IPS-15b (cell line): ENCODE measurements at regions not wholly inside any gene's neighbourhood (a gene's known extent, or its start where the extent isn't known, plus 50 kb on each side); places are given as distances from the start of the nearest gene placed in this dataset.
"Not testable (repeated sequence)": the region's sequence is repeated elsewhere in the genome, so short reads cannot be mapped to it uniquely, and the experiment has no call there.

ENCODE experiments used
- H3K27me3 ChIP-seq: one replicate; pipeline ENCODE4 v1.6.1; 2013; ENCODE audit warnings: low read length; ENCODE audit not compliant: control insufficient read depth, insufficient read depth
- H3K36me3 ChIP-seq: one replicate; pipeline ENCODE4 v1.6.1; 2013; ENCODE audit warnings: low read length; ENCODE audit not compliant: control insufficient read depth, insufficient read depth
- H3K4me1 ChIP-seq: one replicate; pipeline ENCODE4 v1.6.1; 2013; ENCODE audit warnings: mild to moderate bottlenecking, low read length; ENCODE audit not compliant: control insufficient read depth, insufficient read depth
- H3K4me3 ChIP-seq: one replicate; pipeline ENCODE4 v1.5.1; 2013; ENCODE audit warnings: low read depth, low read length
- H3K9ac ChIP-seq: one replicate; pipeline ENCODE4 v1.6.1; 2013; ENCODE audit warnings: low read depth, mild to moderate bottlenecking, low read length
- H3K9me3 ChIP-seq: one replicate; pipeline ENCODE4 v1.6.1; 2013; ENCODE audit warnings: mild to moderate bottlenecking, low read length; ENCODE audit not compliant: control insufficient read depth, insufficient read depth

DNA sequence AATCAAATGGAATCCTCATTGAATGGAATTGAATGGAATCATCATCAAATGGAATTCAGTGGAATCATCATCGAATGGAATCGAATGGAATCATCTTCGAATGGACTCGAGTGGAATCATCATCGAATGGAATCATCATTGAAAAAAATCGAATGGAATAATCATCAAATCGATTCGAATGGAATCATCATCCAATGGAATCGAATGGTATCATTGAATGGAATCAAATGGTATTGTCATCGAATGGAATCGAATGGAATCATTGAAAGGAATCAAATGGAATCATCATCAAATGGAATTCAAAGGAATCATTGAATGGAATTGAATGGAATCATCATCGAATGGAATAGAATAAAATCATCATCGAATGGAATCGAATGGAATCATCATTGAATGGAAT lies 619.3 kb downstream of the TP53TG3F start:
- Histone ChIP-seq H3K36me3 (no peaks in the 10 kb centered on the region), H3K4me1 (no peaks in the 10 kb centered on the region), H3K9me3 (peaks cover 56% of the 10 kb centered on the region), H3K4me3 (no peak overlapping the region), H3K27me3 (no peaks in the 10 kb centered on the region), H3K9ac (no peak overlapping the region)

DNA sequence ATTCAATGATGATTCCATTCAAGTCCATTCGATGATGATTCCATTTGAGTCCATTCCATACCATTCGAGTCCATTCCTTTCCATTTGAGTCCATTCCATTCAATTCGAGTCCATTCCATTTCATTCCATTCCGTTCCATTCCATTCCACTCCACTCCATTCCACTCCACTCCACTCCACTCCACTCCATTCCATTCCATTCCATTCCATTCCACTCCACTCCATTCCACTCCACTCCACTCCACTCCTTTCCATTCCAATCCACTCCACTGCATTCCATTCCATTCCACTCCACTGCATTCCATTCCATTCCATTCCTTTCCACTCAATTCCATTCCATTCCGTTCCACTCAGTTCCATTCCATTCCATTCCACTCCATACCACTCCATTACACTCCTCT lies 625.6 kb downstream of the TP53TG3F start:
- not testable (repeated sequence) for H3K27me3 ChIP-seq, H3K4me3 ChIP-seq, H3K9ac ChIP-seq, H3K36me3 ChIP-seq, H3K4me1 ChIP-seq
- peaks cover 57% of the 10 kb centered on the region for H3K9me3 ChIP-seq

DNA sequence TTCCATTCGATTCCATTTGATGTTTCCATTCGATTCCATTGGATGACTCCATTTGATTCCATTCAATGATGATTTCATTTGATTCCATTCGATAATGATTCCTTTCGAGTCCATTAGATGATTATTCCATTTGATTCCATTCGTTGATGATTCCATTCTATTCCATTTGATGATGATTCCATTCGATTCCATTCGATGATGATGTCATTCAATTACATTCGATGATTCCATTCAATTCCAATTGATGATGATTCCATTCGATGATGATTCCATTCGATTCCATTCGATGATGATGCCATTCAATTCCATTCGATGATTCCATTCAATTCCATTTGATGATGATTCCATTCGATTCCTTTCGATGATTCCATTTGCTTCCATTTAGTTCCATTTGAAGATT lies 635.6 kb downstream of the TP53TG3F start:
- not testable (repeated sequence) for H3K4me3 ChIP-seq, H3K27me3 ChIP-seq, H3K36me3 ChIP-seq, H3K9ac ChIP-seq, H3K4me1 ChIP-seq
- peaks cover 72% of the 10 kb centered on the region for H3K9me3 ChIP-seq

DNA sequence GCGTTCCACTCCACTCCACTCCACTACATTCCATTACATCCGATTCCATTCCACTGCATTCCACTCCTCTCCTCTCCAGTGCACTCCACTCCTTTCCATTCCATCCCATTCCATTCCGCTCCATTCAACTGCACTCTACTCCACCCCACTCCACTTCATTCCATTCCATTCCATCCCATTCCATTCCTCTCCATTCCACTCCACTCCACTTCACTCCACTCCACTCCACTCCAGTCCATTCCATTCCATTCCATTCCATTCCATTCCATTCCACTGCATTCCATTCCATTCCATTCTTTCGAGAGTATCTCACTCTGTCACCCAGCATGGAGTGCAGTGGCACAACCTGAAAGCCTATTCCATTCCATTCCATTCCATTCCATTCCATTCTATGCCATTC lies 637.5 kb downstream of the TP53TG3F start:
- H3K4me1 ChIP-seq, H3K27me3 ChIP-seq, H3K9ac ChIP-seq, H3K36me3 ChIP-seq: not testable (repeated sequence)
- Histone ChIP-seq H3K9me3 (peaks cover 59% of the 10 kb centered on the region), H3K4me3 (peak overlapping the region; percentile 23)

DNA sequence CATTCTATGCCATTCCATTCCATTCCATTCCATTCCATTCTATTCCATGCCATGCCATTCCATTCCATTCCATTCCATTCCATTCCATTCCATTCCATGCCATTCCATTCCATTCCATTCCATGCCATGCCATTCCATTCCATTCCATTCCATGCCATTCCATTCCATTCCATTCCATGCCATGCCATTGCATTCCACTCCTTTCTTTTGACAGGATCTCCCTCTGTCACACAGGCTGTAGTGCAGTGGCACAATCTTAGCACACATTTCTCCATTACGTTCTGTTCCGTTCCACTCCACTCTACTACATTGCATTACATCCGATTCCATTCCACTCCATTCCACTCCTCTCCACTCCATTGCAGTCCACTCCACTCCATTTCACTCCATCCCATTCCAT lies 637.9 kb downstream of the TP53TG3F start:
- not testable (repeated sequence) for H3K4me1 ChIP-seq, H3K9ac ChIP-seq, H3K36me3 ChIP-seq, H3K27me3 ChIP-seq
- Histone ChIP-seq H3K4me3 (peak overlapping the region; percentile 23), H3K9me3 (peaks cover 55% of the 10 kb centered on the region)

DNA sequence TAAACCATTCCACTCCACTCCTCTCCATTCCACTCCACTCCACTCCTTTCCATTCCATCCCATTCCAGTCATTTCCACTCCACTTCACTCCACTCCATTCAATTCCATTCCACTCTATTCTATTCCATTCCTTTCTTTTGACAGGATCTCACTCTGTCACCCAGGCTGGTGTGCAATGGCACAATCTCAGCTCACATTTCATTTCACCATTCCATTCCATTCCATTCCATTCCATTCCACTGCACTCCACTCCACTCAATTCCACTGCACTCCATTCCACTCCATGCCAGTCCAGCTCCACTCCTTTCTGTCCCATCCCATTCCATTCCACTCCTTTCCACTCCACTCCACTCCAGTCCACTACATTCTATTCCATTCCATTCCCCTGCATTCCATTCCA lies 638.6 kb downstream of the TP53TG3F start:
- H3K36me3 ChIP-seq, H3K4me1 ChIP-seq, H3K9ac ChIP-seq, H3K27me3 ChIP-seq, H3K4me3 ChIP-seq: not testable (repeated sequence)
- H3K9me3 ChIP-seq: peaks cover 50% of the 10 kb centered on the region

DNA sequence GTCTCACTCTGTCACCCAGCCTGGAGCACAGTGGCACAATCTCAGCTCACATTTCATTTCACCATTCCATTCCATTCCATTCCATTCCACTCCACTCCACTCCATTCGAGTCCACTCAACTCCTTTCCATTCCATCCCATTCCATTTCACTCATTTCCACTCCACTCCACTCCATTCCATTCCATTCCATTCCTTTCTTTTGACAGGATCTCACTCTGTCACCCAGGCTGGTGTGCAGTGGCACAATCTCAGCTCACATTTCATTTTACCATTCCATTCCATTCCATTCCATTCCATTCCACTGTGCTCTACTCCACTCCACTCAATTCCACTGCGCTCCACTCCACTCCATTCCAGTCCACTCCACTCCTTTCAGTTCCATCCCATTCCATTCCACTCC lies 639.6 kb downstream of the TP53TG3F start:
- not testable (repeated sequence) for H3K27me3 ChIP-seq, H3K4me1 ChIP-seq, H3K4me3 ChIP-seq, H3K9ac ChIP-seq, H3K36me3 ChIP-seq
- H3K9me3 ChIP-seq: peaks cover 49% of the 10 kb centered on the region
